Activated CD8-positive, alpha-beta memory T cell treated with anti-CD3 and anti-CD28 coated beads for 24 hours (primary cell): ENCODE measurements at regions not wholly inside any gene's neighbourhood (a gene's known extent, or its start where the extent isn't known, plus 50 kb on each side); places are given as distances from the start of the nearest gene placed in this dataset.

Source experiments
- DNase-seq: peaks from one replicate; pipeline ENCODE4 v3.0.0-alpha.2; 2020

GRCh38 chrX:125006704-125007103 is 313.0 kb upstream of the TEX13C start:
- no peak for DNase-seq

DNA sequence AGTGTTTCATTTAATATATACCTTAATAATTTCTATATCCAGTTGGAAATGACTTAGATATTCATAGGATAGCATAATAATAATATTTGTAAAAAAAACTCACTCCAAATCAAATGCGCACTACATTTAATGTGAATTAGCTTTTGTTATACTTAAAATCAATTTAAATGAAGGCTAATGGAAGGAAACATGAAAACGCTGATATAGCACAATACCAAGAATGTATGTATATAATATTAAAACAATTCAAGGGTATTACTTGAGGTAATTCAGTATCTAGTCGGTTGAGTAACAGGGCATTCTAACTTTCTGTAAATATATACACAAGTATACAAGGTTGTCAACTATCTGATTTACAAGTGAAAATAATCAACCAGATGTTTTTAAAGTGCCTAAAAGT is 307.1 kb upstream of the TEX13C start:
- DNase-seq = no peak

GRCh38 chrX:125029131-125029530 is 290.5 kb upstream of the TEX13C start:
- DNase-seq = no peak
